Progenitor cell of endocrine pancreas (in vitro differentiated cells): ENCODE measurements at regions not wholly inside any gene's neighbourhood (a gene's known extent, or its start where the extent isn't known, plus 50 kb on each side); places are given as distances from the start of the nearest gene placed in this dataset.

Experiments
- DNase-seq: peaks from one replicate; pipeline ENCODE4 v3.0.0; 2021; ENCODE audit warnings: low spot score; ENCODE audit not compliant: unreplicated experiment
- H3K27ac Mint-ChIP-seq: 2 replicates; pipeline ENCODE4 v1.8.0; 2021; ENCODE audit warnings: mild to moderate bottlenecking, moderate library complexity, mixed read lengths
- H3K27me3 Mint-ChIP-seq: 2 replicates; pipeline ENCODE4 v1.8.0; 2021; ENCODE audit warnings: mixed read lengths
- H3K36me3 Mint-ChIP-seq: 2 replicates; pipeline ENCODE4 v1.8.0; 2022; ENCODE audit warnings: mixed read lengths; ENCODE audit not compliant: insufficient read depth
- H3K4me1 Mint-ChIP-seq: 2 replicates; pipeline ENCODE4 v1.8.0; 2021; ENCODE audit warnings: low read depth, mixed read lengths
- H3K4me3 Mint-ChIP-seq: 2 replicates; pipeline ENCODE4 v1.8.0; 2021; ENCODE audit warnings: low read depth, mild to moderate bottlenecking, moderate library complexity, mixed read lengths
- H3K9me3 Mint-ChIP-seq: 2 replicates; pipeline ENCODE4 v1.8.0; 2021; ENCODE audit warnings: low read depth, mixed read lengths
- CTCF ChIP-seq: fragments of 200-600 bp; sonication (generic); IDR thresholded peaks from one replicate; pipeline ENCODE4 v1.5.0; 2021; ENCODE audit warnings: antibody characterized with exemption, mild to moderate bottlenecking; ENCODE audit not compliant: unreplicated experiment

DNA sequence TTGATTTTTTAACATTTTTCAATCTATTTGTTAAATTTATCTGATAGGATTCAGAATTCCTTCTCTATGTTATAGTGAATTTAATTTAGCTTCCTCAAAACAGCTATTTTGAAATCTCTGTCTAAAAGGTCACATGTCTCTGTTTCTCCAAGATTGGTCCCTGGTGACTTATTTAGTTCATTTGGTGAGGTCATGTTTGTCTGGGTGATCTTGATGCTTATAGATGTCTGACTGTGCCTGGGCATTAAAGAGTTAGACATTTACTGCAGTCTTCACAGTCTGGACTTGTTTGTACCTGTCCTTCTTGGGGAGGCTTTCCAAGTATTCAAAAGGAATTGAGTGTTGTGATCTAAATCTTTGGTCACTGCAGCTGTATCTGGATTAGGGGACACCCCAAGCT is 169.5 kb upstream of the C2CD4B start:
- Mint-ChIP-seq H3K9me3 (peaks cover 7% of the 10 kb centered on the region), H3K36me3 (no peaks in the 10 kb centered on the region), H3K4me3 (no peak overlapping the region), H3K27ac (no peak overlapping the region), H3K27me3 (no peaks in the 10 kb centered on the region), H3K4me1 (peaks cover 10% of the 10 kb centered on the region)
- no peak for TF ChIP-seq CTCF
- DNase-seq = no peak

DNA sequence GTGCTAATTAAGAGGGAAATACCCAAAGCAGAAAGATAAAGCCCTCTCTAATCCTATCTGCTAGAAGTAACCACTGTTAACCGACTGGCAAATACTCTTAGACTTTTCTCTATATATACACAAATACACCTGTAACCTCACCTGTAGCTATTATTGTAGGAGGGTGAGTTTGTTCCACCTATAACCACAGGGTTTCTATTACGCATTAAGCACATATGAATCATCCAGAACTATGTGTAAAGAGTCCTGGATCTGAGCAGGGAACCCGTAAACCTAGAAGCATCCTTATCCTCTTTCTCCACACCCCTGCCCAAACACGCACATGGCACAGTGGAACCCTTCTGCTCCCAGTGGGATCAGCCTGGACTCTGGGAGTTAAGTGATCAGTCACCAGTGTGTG is 172.8 kb upstream of the C2CD4B start:
- H3K36me3 Mint-ChIP-seq = no peaks in the 10 kb centered on the region
- no peak for TF ChIP-seq CTCF
- no peaks in the 10 kb centered on the region for H3K27me3 Mint-ChIP-seq
- no peak overlapping the region for H3K27ac Mint-ChIP-seq
- H3K4me3 Mint-ChIP-seq = no peak overlapping the region
- peaks cover 10% of the 10 kb centered on the region for H3K4me1 Mint-ChIP-seq
- peaks cover 7% of the 10 kb centered on the region for H3K9me3 Mint-ChIP-seq
- DNase-seq = no peak

DNA sequence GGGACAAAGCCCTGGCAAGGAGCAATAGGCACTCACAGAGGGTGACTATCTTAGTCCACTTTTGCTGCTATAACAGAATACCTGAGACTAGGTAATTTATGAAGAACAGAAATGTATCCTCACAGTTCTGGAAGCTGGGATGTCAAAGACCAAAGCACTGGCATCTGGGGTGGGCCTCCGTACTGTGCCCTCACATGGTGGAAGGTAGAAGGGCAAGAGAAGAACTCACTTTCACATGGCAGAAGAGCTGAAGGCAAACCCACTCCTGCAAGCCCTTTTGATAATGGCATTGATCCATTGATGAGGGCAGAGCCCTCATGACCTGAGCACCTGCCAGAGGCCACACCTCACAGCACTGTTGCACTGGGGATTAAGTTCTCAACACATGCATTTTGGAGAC is 173.4 kb upstream of the C2CD4B start:
- Mint-ChIP-seq H3K4me1 (peaks cover 10% of the 10 kb centered on the region), H3K27me3 (no peaks in the 10 kb centered on the region), H3K9me3 (peaks cover 6% of the 10 kb centered on the region), H3K4me3 (no peak overlapping the region), H3K36me3 (no peaks in the 10 kb centered on the region), H3K27ac (no peak overlapping the region)
- DNase-seq = no peak
- TF ChIP-seq CTCF = peak; percentile 26

- peaks cover 15% of the 10 kb centered on the region for H3K4me1 Mint-ChIP-seq
These were observed 177.9 kb upstream of the C2CD4B start for GRCh38 chr15:62342959-62343358.

GRCh38 chr15:62343397-62343796 is 178.3 kb upstream of the C2CD4B start:
- Mint-ChIP-seq H3K27ac (no peak overlapping the region), H3K4me1 (peaks cover 13% of the 10 kb centered on the region), H3K9me3 (no peaks in the 10 kb centered on the region), H3K27me3 (no peaks in the 10 kb centered on the region), H3K36me3 (no peaks in the 10 kb centered on the region), H3K4me3 (no peak overlapping the region)
- TF ChIP-seq CTCF = no peak
- DNase-seq = no peak

More at GRCh38 chr15:62342959-62343358, 177.9 kb upstream of the C2CD4B start:
- Mint-ChIP-seq H3K36me3 (no peaks in the 10 kb centered on the region), H3K9me3 (no peaks in the 10 kb centered on the region), H3K27ac (no peak overlapping the region), H3K27me3 (no peaks in the 10 kb centered on the region), H3K4me3 (no peak overlapping the region)
- DNase-seq = no peak
- no peak for TF ChIP-seq CTCF
